Esophagus muscularis mucosa (tissue), 4 donors: ENCODE measurements at regions not wholly inside any gene's neighbourhood (a gene's known extent, or its start where the extent isn't known, plus 50 kb on each side); places are given as distances from the start of the nearest gene placed in this dataset.

ENCODE experiments used
- DNase-seq: peaks from one replicate; pipeline ENCODE4 v3.0.0-alpha.2; 2017; ENCODE audit errors: extremely low spot score
- H3K27ac ChIP-seq, 4 donors: fragments of 200-600 bp; sonication (generic); replicated peaks in 1 of 4; 1 replicate in 3 of 4; 2 replicates in 1 of 4; pipeline ENCODE4 v1.5.1; 2016 to 2019; ENCODE audit warnings: mild to moderate bottlenecking in 1 of 4
- H3K27me3 ChIP-seq, 4 donors: fragments of 200-600 bp; sonication (generic); one replicate each; pipeline versions ENCODE4 v1.5.1 to v1.6.0; 2016 to 2019
- H3K36me3 ChIP-seq, 4 donors: fragments of 200-600 bp; sonication (generic); one replicate each; pipeline ENCODE4 v1.5.1; 2016 to 2019
- H3K4me1 ChIP-seq, 4 donors: fragments of 200-600 bp; sonication (generic); one replicate each; pipeline ENCODE4 v1.5.1; 2016 to 2019
- H3K4me3 ChIP-seq, 4 donors: fragments of 200-600 bp; sonication (generic); 1 replicate in 2 of 4; 2 replicates in 2 of 4; pipeline ENCODE4 v1.5.1; 2016 to 2019; ENCODE audit warnings: mild to moderate bottlenecking in 4 of 4, moderate library complexity in 1 of 4
- H3K9me3 ChIP-seq, 4 donors: fragments of 200-600 bp; sonication (generic); 1 replicate in 3 of 4; 2 replicates in 1 of 4; pipeline ENCODE4 v1.5.1; 2016 to 2019
- EP300 ChIP-seq: sonication (generic); formaldehyde crosslinking; IDR thresholded peaks from one replicate; pipeline ENCODE4 v1.6.1; 2017; ENCODE audit warnings: antibody characterized with exemption
- POLR2A ChIP-seq: fragments of 450-650 bp; IDR thresholded peaks from one replicate; pipeline ENCODE4 v1.6.1; 2017; ENCODE audit warnings: antibody characterized with exemption, moderate library complexity, mild to moderate bottlenecking, low read depth
- POLR2AphosphoS5 ChIP-seq, 2 donors: sonication (generic); formaldehyde crosslinking; IDR thresholded peaks; one replicate each; pipeline ENCODE4 v1.6.1; 2017; ENCODE audit warnings: antibody characterized with exemption in 2 of 2
- WGBS: methylation state at CpG from one replicate; pipeline ENCODE4 v1.1.5; 2018; 5-methylcytosine and 5-hydroxymethylcytosine counted together
- intact Hi-C: fragments of 100-400 bp; cut with DNase I; formaldehyde crosslinking; loops from one replicate; pipeline ENCODE4 v1.15.1; 2023
- TF ChIP-seq, protein P1 (sequence below), 3 experiments: fragments of 200-600 bp in 2 of 3; fragments of 450-650 bp in 1 of 3; sonication (generic) in 2 of 3; IDR thresholded peaks; one replicate each; pipeline ENCODE4 v1.5.1; 2017 to 2019; ENCODE audit warnings: antibody characterized with exemption in 3 of 3, mild to moderate bottlenecking in 2 of 3, moderate library complexity in 1 of 3

DNA sequence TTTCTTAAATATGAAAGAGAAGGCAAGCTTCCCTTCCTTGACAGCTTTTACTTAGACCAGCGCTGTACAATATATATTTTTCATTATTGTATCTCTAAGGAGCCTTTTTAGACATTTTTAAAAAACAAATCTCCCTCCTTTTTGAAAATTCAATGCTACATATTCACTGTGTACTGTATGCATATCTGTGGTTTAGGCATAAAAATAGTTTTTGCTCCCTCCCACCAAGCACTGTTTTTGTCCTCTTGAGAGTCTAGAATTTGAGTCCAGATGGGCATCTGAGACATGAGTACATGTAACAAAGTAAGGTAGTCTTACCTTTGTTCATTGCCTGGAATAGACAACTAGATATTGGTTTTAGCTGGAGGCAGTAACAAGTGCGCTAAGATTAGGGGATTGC is 488.5 kb upstream of the RUNX1 start:
- TF ChIP-seq POLR2AphosphoS5 (IDR thresholded peaks at IDR 0.05) (no peak), EP300 (no peak), POLR2A (no peak)
- TF ChIP-seq, protein P1, sequence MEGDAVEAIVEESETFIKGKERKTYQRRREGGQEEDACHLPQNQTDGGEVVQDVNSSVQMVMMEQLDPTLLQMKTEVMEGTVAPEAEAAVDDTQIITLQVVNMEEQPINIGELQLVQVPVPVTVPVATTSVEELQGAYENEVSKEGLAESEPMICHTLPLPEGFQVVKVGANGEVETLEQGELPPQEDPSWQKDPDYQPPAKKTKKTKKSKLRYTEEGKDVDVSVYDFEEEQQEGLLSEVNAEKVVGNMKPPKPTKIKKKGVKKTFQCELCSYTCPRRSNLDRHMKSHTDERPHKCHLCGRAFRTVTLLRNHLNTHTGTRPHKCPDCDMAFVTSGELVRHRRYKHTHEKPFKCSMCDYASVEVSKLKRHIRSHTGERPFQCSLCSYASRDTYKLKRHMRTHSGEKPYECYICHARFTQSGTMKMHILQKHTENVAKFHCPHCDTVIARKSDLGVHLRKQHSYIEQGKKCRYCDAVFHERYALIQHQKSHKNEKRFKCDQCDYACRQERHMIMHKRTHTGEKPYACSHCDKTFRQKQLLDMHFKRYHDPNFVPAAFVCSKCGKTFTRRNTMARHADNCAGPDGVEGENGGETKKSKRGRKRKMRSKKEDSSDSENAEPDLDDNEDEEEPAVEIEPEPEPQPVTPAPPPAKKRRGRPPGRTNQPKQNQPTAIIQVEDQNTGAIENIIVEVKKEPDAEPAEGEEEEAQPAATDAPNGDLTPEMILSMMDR (IDR thresholded peaks at IDR 0.05) = no peak
- Histone ChIP-seq H3K4me1 (no peaks in the 10 kb centered on the region), H3K9me3 (no peaks in the 10 kb centered on the region), H3K27me3 (no peaks in the 10 kb centered on the region), H3K36me3 (no peaks in the 10 kb centered on the region), H3K27ac (no peak overlapping the region), H3K4me3 (no peak overlapping the region)
- no peak for DNase-seq
- 91% methylated on average over 2 of the region's 2 CpGs for WGBS
- intact Hi-C loops = no loop called here

DNA sequence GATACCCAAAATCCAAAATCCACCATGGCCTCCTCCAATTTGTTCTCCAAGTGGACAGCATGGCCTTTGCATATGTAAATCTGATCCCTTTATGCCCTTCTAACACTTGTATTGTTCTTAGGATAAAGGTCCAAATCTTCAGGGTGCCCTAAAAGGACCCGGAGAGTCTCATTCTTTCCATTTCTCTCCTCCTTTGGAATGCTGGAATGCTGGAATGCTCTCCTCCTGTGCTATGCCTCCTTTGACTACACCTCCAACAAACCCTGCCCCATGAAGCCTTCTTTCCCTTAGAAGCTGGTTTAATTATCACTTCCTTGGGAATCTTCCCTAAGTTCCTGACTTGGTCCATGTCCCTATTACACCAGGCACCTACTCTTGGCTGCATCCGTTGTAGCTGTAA is 484.8 kb upstream of the RUNX1 start:
- intact Hi-C loops = no loop called here
- no peak for DNase-seq
- TF ChIP-seq, protein P1 (IDR thresholded peaks at IDR 0.05) = no peak
- 94% methylated on average over 2 of the region's 2 CpGs for WGBS
- no peaks in the 10 kb centered on the region for H3K36me3 ChIP-seq
- H3K4me1 ChIP-seq = peaks cover 0 to 10% (median 1%) of the 10 kb centered on the region in 4 donors
- H3K4me3 ChIP-seq = no peak overlapping the region
- no peaks in the 10 kb centered on the region for H3K9me3 ChIP-seq
- H3K27ac ChIP-seq = no peak overlapping the region
- H3K27me3 ChIP-seq = no peaks in the 10 kb centered on the region

GRCh38 chr21:35530766-35531165 is 481.7 kb upstream of the RUNX1 start:
- intact Hi-C loops = no loop called here
- 76% methylated on average over 6 of the region's 6 CpGs for WGBS
- H3K4me1 ChIP-seq = peaks cover 0 to 21% (median 10%) of the 10 kb centered on the region in 4 donors
- H3K27me3 ChIP-seq = no peaks in the 10 kb centered on the region
- TF ChIP-seq, protein P1 (IDR thresholded peaks at IDR 0.05) = no peak
- TF ChIP-seq EP300 = no peak
- no peak for TF ChIP-seq POLR2A
- TF ChIP-seq POLR2AphosphoS5 (IDR thresholded peaks at IDR 0.05) = no peak
- H3K36me3 ChIP-seq = no peaks in the 10 kb centered on the region
- DNase-seq = no peak
- no peaks in the 10 kb centered on the region for H3K9me3 ChIP-seq
- no peak overlapping the region for H3K4me3 ChIP-seq
- H3K27ac ChIP-seq = no peak overlapping the region

DNA sequence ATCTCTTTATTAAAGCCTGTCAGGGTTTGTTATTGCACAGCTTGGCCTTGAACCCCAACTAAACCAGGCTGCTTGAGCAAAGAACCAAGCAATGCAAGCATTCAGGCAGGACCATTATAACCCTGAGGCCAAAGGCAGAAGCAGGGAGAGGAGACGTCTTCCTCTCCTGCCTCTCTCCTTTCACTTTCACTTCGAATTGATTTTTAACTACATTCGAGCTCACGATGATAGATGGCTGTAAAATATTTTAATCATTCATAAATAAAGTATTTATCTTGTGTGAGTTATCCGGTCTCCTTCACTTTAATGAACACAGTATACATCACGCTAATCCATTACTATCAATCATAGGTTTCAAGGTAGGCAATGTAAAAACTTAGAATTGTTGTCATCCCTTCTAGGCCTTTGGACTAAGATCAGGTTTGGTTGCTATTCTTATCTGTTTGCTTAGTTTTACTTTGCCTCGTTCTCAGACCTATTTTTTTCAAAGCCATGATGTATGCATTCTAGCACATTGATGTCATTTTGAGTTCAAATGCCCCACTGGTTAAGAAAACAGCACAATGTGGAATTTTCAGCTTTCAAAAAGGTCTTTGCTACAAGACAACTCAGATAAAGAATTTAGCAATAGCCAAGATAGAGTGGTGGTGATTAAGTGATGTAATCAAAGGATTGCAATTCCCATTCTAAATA is 480.2 kb upstream of the RUNX1 start:
- Histone ChIP-seq H3K27me3 (no peaks in the 10 kb centered on the region), H3K4me1 (peaks cover 0 to 21% (median 10%) of the 10 kb centered on the region in 4 donors), H3K4me3 (peak overlapping the region; percentile 38 to 58 (median 48)), H3K36me3 (no peaks in the 10 kb centered on the region), H3K27ac (peak overlapping the region in 3 of 4 donors; percentile 6 to 47 (median 23)), H3K9me3 (no peaks in the 10 kb centered on the region)
- no peak for TF ChIP-seq POLR2A
- no peak for TF ChIP-seq EP300
- TF ChIP-seq, protein P1 (IDR thresholded peaks at IDR 0.05) = no peak
- no peak for TF ChIP-seq POLR2AphosphoS5 (IDR thresholded peaks at IDR 0.05)
- intact Hi-C loops = no loop called here
- DNase-seq = no peak
- 14% methylated on average over 7 of the region's 7 CpGs for WGBS
